ENCODE measurements at regions not wholly inside any gene's neighbourhood (a gene's known extent, or its start where the extent isn't known, plus 50 kb on each side); places are given as distances from the start of the nearest gene placed in this dataset.
A peak's percentile ranks its signal among the peaks of the same experiment; 100 is the strongest.

- H4K20me1 ChIP-seq (ENCODE audit: low read depth, low read length) = no peaks in the 10 kb centered on the region
- no peaks in the 10 kb centered on the region for H3K9me2 ChIP-seq (replicated peaks; ENCODE audit: insufficient read depth, low read length)
- H3K4me2 ChIP-seq (ENCODE audit: low read depth, low read length, poor library complexity, severe bottlenecking) = no peak overlapping the region
- TF ChIP-seq CTCF (IDR thresholded peaks at IDR 0.05; ENCODE audit: insufficient read depth, low read length, poor library complexity, severe bottlenecking) (no peak), EZH2phosphoT487 (conservative IDR thresholded peaks at IDR 0.05; ENCODE audit: low read length) (no peak)
- H3K9me3 ChIP-seq (ENCODE audit: insufficient read depth, low read length) = no peaks in the 10 kb centered on the region
- no peaks in the 10 kb centered on the region for H3K36me3 ChIP-seq (ENCODE audit: low read length)
- no peak overlapping the region for H2AFZ ChIP-seq (ENCODE audit: low read depth, low read length, severe bottlenecking)
- no peak overlapping the region for H3K9ac ChIP-seq (ENCODE audit: low read length)
- H3K4me3 ChIP-seq (ENCODE audit: insufficient read depth, low read length, poor library complexity, severe bottlenecking) = no peak overlapping the region
- H3K27ac ChIP-seq (ENCODE audit: low read depth, low read length) = no peak overlapping the region
- peaks cover 3% of the 10 kb centered on the region; the same call in 1 of the 2 replicates for H3F3A ChIP-seq (ENCODE audit: insufficient read depth)
- H3K79me2 ChIP-seq (ENCODE audit: insufficient read depth, low read length) = no peaks in the 10 kb centered on the region
- H3K27me3 ChIP-seq (ENCODE audit: low read length) = no peaks in the 10 kb centered on the region
Measured at GRCh38 chr9:78691542-78691941, 394.6 kb downstream of the PSAT1 start.

GRCh38 chr9:78692871-78693270 is 395.9 kb downstream of the PSAT1 start:
- H3K9me3 ChIP-seq (ENCODE audit: insufficient read depth, low read length) = no peaks in the 10 kb centered on the region
- H3F3A ChIP-seq (ENCODE audit: insufficient read depth) = peaks cover 3% of the 10 kb centered on the region; the same call in 1 of the 2 replicates
- no peaks in the 10 kb centered on the region for H3K79me2 ChIP-seq (ENCODE audit: insufficient read depth, low read length)
- no peak for TF ChIP-seq CTCF (IDR thresholded peaks at IDR 0.05; ENCODE audit: insufficient read depth, low read length, poor library complexity, severe bottlenecking)
- no peak for TF ChIP-seq EZH2phosphoT487 (conservative IDR thresholded peaks at IDR 0.05; ENCODE audit: low read length)
- H3K9ac ChIP-seq (ENCODE audit: low read length) = no peak overlapping the region
- no peaks in the 10 kb centered on the region for H3K9me2 ChIP-seq (replicated peaks; ENCODE audit: insufficient read depth, low read length)
- H3K4me3 ChIP-seq (ENCODE audit: insufficient read depth, low read length, poor library complexity, severe bottlenecking) = no peak overlapping the region
- H3K27ac ChIP-seq (ENCODE audit: low read depth, low read length) = no peak overlapping the region
- no peaks in the 10 kb centered on the region for H3K27me3 ChIP-seq (ENCODE audit: low read length)
- no peaks in the 10 kb centered on the region for H4K20me1 ChIP-seq (ENCODE audit: low read depth, low read length)
- no peaks in the 10 kb centered on the region for H3K36me3 ChIP-seq (ENCODE audit: low read length)
- H2AFZ ChIP-seq (ENCODE audit: low read depth, low read length, severe bottlenecking) = no peak overlapping the region
- peak overlapping the region; percentile 13 for H3K4me2 ChIP-seq (ENCODE audit: low read depth, low read length, poor library complexity, severe bottlenecking)

GRCh38 chr9:78694974-78695373 is 398.0 kb downstream of the PSAT1 start:
- H4K20me1 ChIP-seq (ENCODE audit: low read depth, low read length) = no peaks in the 10 kb centered on the region
- TF ChIP-seq EZH2phosphoT487 (conservative IDR thresholded peaks at IDR 0.05; ENCODE audit: low read length) (no peak), CTCF (IDR thresholded peaks at IDR 0.05; ENCODE audit: insufficient read depth, low read length, poor library complexity, severe bottlenecking) (no peak)
- H3F3A ChIP-seq (ENCODE audit: insufficient read depth) = peaks cover 3% of the 10 kb centered on the region; the same call in 1 of the 2 replicates
- H2AFZ ChIP-seq (ENCODE audit: low read depth, low read length, severe bottlenecking) = peak overlapping the region; percentile 0
- no peaks in the 10 kb centered on the region for H3K9me3 ChIP-seq (ENCODE audit: insufficient read depth, low read length)
- no peaks in the 10 kb centered on the region for H3K27me3 ChIP-seq (ENCODE audit: low read length)
- H3K9me2 ChIP-seq (replicated peaks; ENCODE audit: insufficient read depth, low read length) = no peaks in the 10 kb centered on the region
- no peaks in the 10 kb centered on the region for H3K79me2 ChIP-seq (ENCODE audit: insufficient read depth, low read length)
- H3K4me2 ChIP-seq (ENCODE audit: low read depth, low read length, poor library complexity, severe bottlenecking) = peak overlapping the region; percentile 60
- H3K36me3 ChIP-seq (ENCODE audit: low read length) = no peaks in the 10 kb centered on the region
- H3K4me3 ChIP-seq (ENCODE audit: insufficient read depth, low read length, poor library complexity, severe bottlenecking) = peak overlapping the region; percentile 17
- H3K27ac ChIP-seq (ENCODE audit: low read depth, low read length) = peak overlapping the region; percentile 59
- H3K9ac ChIP-seq (ENCODE audit: low read length) = peak overlapping the region; percentile 32; the same call in 1 of the 2 replicates
